ENCODE measurements at regions not wholly inside any gene's neighbourhood (a gene's known extent, or its start where the extent isn't known, plus 50 kb on each side); places are given as distances from the start of the nearest gene placed in this dataset.

GRCh38 chr18:72470391-72470790 is 73.8 kb downstream of the CBLN2 start:
- Mint-ChIP-seq H3K9me3 (peaks cover 2% of the 10 kb centered on the region), H3K27ac (no peak overlapping the region), H3K27me3 (ENCODE audit: low read depth) (no peaks in the 10 kb centered on the region), H3K4me3 (no peak overlapping the region), H3K36me3 (ENCODE audit: low read depth) (no peaks in the 10 kb centered on the region), H3K4me1 (ENCODE audit: low read depth) (no peaks in the 10 kb centered on the region)
- CTCF ChIA-PET: no interaction called here
- intact Hi-C loops (cut with micrococcal nuclease): no loop called here
- no peak for DNase-seq

GRCh38 chr18:72468021-72468710 is 76.0 kb downstream of the CBLN2 start:
- Mint-ChIP-seq H3K4me3 (no peak overlapping the region), H3K27ac (no peak overlapping the region), H3K36me3 (ENCODE audit: low read depth) (no peaks in the 10 kb centered on the region), H3K27me3 (ENCODE audit: low read depth) (no peaks in the 10 kb centered on the region), H3K9me3 (peaks cover 2% of the 10 kb centered on the region), H3K4me1 (ENCODE audit: low read depth) (no peaks in the 10 kb centered on the region)
- no peak for DNase-seq
- CTCF ChIA-PET: no interaction called here
- intact Hi-C loops (cut with micrococcal nuclease): no loop called here

GRCh38 chr18:72460210-72460680 is 83.9 kb downstream of the CBLN2 start:
- no peaks in the 10 kb centered on the region for H3K27me3 Mint-ChIP-seq (ENCODE audit: low read depth)
- intact Hi-C loops (cut with micrococcal nuclease): no loop called here
- DNase-seq: no peak
- no peaks in the 10 kb centered on the region for H3K4me1 Mint-ChIP-seq (ENCODE audit: low read depth)
- H3K36me3 Mint-ChIP-seq (ENCODE audit: low read depth): no peaks in the 10 kb centered on the region
- no peak overlapping the region for H3K4me3 Mint-ChIP-seq
- peaks cover 1% of the 10 kb centered on the region for H3K9me3 Mint-ChIP-seq
- CTCF ChIA-PET: no interaction called here
- H3K27ac Mint-ChIP-seq: no peak overlapping the region

GRCh38 chr18:72458271-72458670 is 85.9 kb downstream of the CBLN2 start:
- no peak overlapping the region for H3K4me3 Mint-ChIP-seq
- CTCF ChIA-PET: no interaction called here
- intact Hi-C loops (cut with micrococcal nuclease): no loop called here

GRCh38 chr18:72456802-72457201 is 87.3 kb downstream of the CBLN2 start:
- CTCF ChIA-PET: no interaction called here
- Mint-ChIP-seq H3K27ac (no peak overlapping the region), H3K36me3 (ENCODE audit: low read depth) (no peaks in the 10 kb centered on the region), H3K9me3 (peaks cover 5% of the 10 kb centered on the region), H3K4me3 (no peak overlapping the region), H3K27me3 (ENCODE audit: low read depth) (no peaks in the 10 kb centered on the region), H3K4me1 (ENCODE audit: low read depth) (no peaks in the 10 kb centered on the region)
- intact Hi-C loops (cut with micrococcal nuclease): no loop called here
- DNase-seq: no peak

More at GRCh38 chr18:72458271-72458670, 85.9 kb downstream of the CBLN2 start:
- H3K9me3 Mint-ChIP-seq: peaks cover 1% of the 10 kb centered on the region
- no peaks in the 10 kb centered on the region for H3K36me3 Mint-ChIP-seq (ENCODE audit: low read depth)
- H3K4me1 Mint-ChIP-seq (ENCODE audit: low read depth): no peaks in the 10 kb centered on the region
- no peak for DNase-seq
- no peak overlapping the region for H3K27ac Mint-ChIP-seq
- no peaks in the 10 kb centered on the region for H3K27me3 Mint-ChIP-seq (ENCODE audit: low read depth)

- Mint-ChIP-seq H3K4me1 (ENCODE audit: low read depth) (no peaks in the 10 kb centered on the region), H3K36me3 (ENCODE audit: low read depth) (no peaks in the 10 kb centered on the region), H3K9me3 (peaks cover 9% of the 10 kb centered on the region), H3K27ac (no peak overlapping the region), H3K4me3 (no peak overlapping the region), H3K27me3 (ENCODE audit: low read depth) (no peaks in the 10 kb centered on the region)
- CTCF ChIA-PET: no interaction called here
- intact Hi-C loops (cut with micrococcal nuclease): no loop called here
- no peak for DNase-seq
Measured at GRCh38 chr18:72452328-72452727, 91.8 kb downstream of the CBLN2 start.

- peaks cover 6% of the 10 kb centered on the region for H3K9me3 Mint-ChIP-seq
- no peak for DNase-seq
- no peaks in the 10 kb centered on the region for H3K36me3 Mint-ChIP-seq (ENCODE audit: low read depth)
- H3K4me1 Mint-ChIP-seq (ENCODE audit: low read depth): no peaks in the 10 kb centered on the region
- H3K27ac Mint-ChIP-seq: no peak overlapping the region
- no peak overlapping the region for H3K4me3 Mint-ChIP-seq
- H3K27me3 Mint-ChIP-seq (ENCODE audit: low read depth): no peaks in the 10 kb centered on the region
- intact Hi-C loops (cut with micrococcal nuclease): no loop called here
- CTCF ChIA-PET: no interaction called here
Measured at GRCh38 chr18:72444798-72445155, 99.4 kb downstream of the CBLN2 start.

- no peak overlapping the region for H3K27ac Mint-ChIP-seq
- peaks cover 6% of the 10 kb centered on the region for H3K9me3 Mint-ChIP-seq
- CTCF ChIA-PET: no interaction called here
- DNase-seq: no peak
- H3K4me3 Mint-ChIP-seq: no peak overlapping the region
- no peaks in the 10 kb centered on the region for H3K4me1 Mint-ChIP-seq (ENCODE audit: low read depth)
- no peaks in the 10 kb centered on the region for H3K36me3 Mint-ChIP-seq (ENCODE audit: low read depth)
- intact Hi-C loops (cut with micrococcal nuclease): no loop called here
- H3K27me3 Mint-ChIP-seq (ENCODE audit: low read depth): no peaks in the 10 kb centered on the region
Measured at GRCh38 chr18:72444111-72444797, 99.9 kb downstream of the CBLN2 start.

GRCh38 chr18:72436401-72436800 is 107.7 kb downstream of the CBLN2 start:
- CTCF ChIA-PET: interaction anchor here (0.5 kb wide), 1 partner anchor 1358 kb away, joined by 3 read pairs; no protein-coding TSS in a partner anchor
- Mint-ChIP-seq H3K4me3 (no peak overlapping the region), H3K9me3 (peaks cover 4% of the 10 kb centered on the region), H3K27ac (no peak overlapping the region), H3K27me3 (ENCODE audit: low read depth) (no peaks in the 10 kb centered on the region), H3K36me3 (ENCODE audit: low read depth) (no peaks in the 10 kb centered on the region), H3K4me1 (ENCODE audit: low read depth) (no peaks in the 10 kb centered on the region)
- no peak for DNase-seq
- intact Hi-C loops (cut with micrococcal nuclease): no loop called here

GRCh38 chr18:72433756-72434155 is 110.4 kb downstream of the CBLN2 start:
- CTCF ChIA-PET: no interaction called here
- no peaks in the 10 kb centered on the region for H3K27me3 Mint-ChIP-seq (ENCODE audit: low read depth)
- no peaks in the 10 kb centered on the region for H3K36me3 Mint-ChIP-seq (ENCODE audit: low read depth)
- no peak overlapping the region for H3K4me3 Mint-ChIP-seq
- intact Hi-C loops (cut with micrococcal nuclease): no loop called here
- DNase-seq: no peak
- no peak overlapping the region for H3K27ac Mint-ChIP-seq
- no peaks in the 10 kb centered on the region for H3K4me1 Mint-ChIP-seq (ENCODE audit: low read depth)
- peaks cover 3% of the 10 kb centered on the region for H3K9me3 Mint-ChIP-seq

- H3K4me3 Mint-ChIP-seq: no peak overlapping the region
Measured at GRCh38 chr18:72427721-72428120, 116.4 kb downstream of the CBLN2 start.

GRCh38 chr18:72419914-72420313 is 124.2 kb downstream of the CBLN2 start:
- no peaks in the 10 kb centered on the region for H3K36me3 Mint-ChIP-seq (ENCODE audit: low read depth)
- no peaks in the 10 kb centered on the region for H3K27me3 Mint-ChIP-seq (ENCODE audit: low read depth)
- no peak overlapping the region for H3K27ac Mint-ChIP-seq
- no peak for DNase-seq
- no peaks in the 10 kb centered on the region for H3K4me1 Mint-ChIP-seq (ENCODE audit: low read depth)
- CTCF ChIA-PET: interaction anchor here (0.7 kb wide), 1 partner anchor 118 kb away, joined by 3 read pairs; no protein-coding TSS in a partner anchor
- no peak overlapping the region for H3K4me3 Mint-ChIP-seq
- intact Hi-C loops (cut with micrococcal nuclease): no loop called here
- no peaks in the 10 kb centered on the region for H3K9me3 Mint-ChIP-seq

More at GRCh38 chr18:72427721-72428120, 116.4 kb downstream of the CBLN2 start:
- peaks cover 4% of the 10 kb centered on the region for H3K9me3 Mint-ChIP-seq
- H3K36me3 Mint-ChIP-seq (ENCODE audit: low read depth): no peaks in the 10 kb centered on the region
- no peaks in the 10 kb centered on the region for H3K4me1 Mint-ChIP-seq (ENCODE audit: low read depth)
- no peaks in the 10 kb centered on the region for H3K27me3 Mint-ChIP-seq (ENCODE audit: low read depth)
- intact Hi-C loops (cut with micrococcal nuclease): no loop called here
- no peak overlapping the region for H3K27ac Mint-ChIP-seq
- DNase-seq: no peak
- CTCF ChIA-PET: no interaction called here

- no peaks in the 10 kb centered on the region for H3K36me3 Mint-ChIP-seq (ENCODE audit: low read depth)
- H3K4me1 Mint-ChIP-seq (ENCODE audit: low read depth): no peaks in the 10 kb centered on the region
- H3K9me3 Mint-ChIP-seq: no peaks in the 10 kb centered on the region
- no peak for DNase-seq
- intact Hi-C loops (cut with micrococcal nuclease): no loop called here
- no peak overlapping the region for H3K27ac Mint-ChIP-seq
- H3K27me3 Mint-ChIP-seq (ENCODE audit: low read depth): no peaks in the 10 kb centered on the region
- CTCF ChIA-PET: no interaction called here
- H3K4me3 Mint-ChIP-seq: no peak overlapping the region
Measured at GRCh38 chr18:72412927-72413326, 131.2 kb downstream of the CBLN2 start.

Data from activated naive CD4-positive, alpha-beta T cell treated with anti-CD3 and anti-CD28 coated beads for 36 hours (primary cell).